GM19025 (cell line): ENCODE measurements at regions not wholly inside any gene's neighbourhood (a gene's known extent, or its start where the extent isn't known, plus 50 kb on each side); places are given as distances from the start of the nearest gene placed in this dataset.
A peak's percentile ranks its signal among the peaks of the same experiment; 100 is the strongest.

Experiments used
- ATAC-seq: cut with Tn5 transposase; IDR thresholded peaks from one replicate; pipeline ENCODE4 v1.9.1; 2021; ENCODE audit warnings: mild to moderate bottlenecking, low read depth, moderate library complexity; ENCODE audit not compliant: unreplicated experiment

- no peak for ATAC-seq
These were observed 56.5 kb downstream of the CT47B1 start for GRCh38 chrX:120819126-120819525.

GRCh38 chrX:120813982-120814381, 61.7 kb downstream of the CT47B1 start:
- no peak for ATAC-seq

- ATAC-seq = no peak
These were observed 74.2 kb downstream of the CT47B1 start for GRCh38 chrX:120801426-120801825.

- no peak for ATAC-seq
These were observed 78.3 kb downstream of the CT47B1 start for GRCh38 chrX:120797188-120797851.

- ATAC-seq = no peak
These were observed 80.4 kb downstream of the CT47B1 start for GRCh38 chrX:120795301-120795700.

GRCh38 chrX:120794525-120794975, 81.1 kb downstream of the CT47B1 start:
- ATAC-seq = no peak

GRCh38 chrX:120793098-120793497, 82.6 kb downstream of the CT47B1 start:
- ATAC-seq = no peak

- ATAC-seq = no peak
These were observed 84.5 kb downstream of the CT47B1 start for GRCh38 chrX:120791013-120791643.

GRCh38 chrX:120790552-120790951, 85.1 kb downstream of the CT47B1 start:
- no peak for ATAC-seq

- no peak for ATAC-seq
These were observed 85.5 kb downstream of the CT47B1 start for GRCh38 chrX:120790118-120790517.

GRCh38 chrX:120781403-120781802, 94.3 kb downstream of the CT47B1 start:
- no peak for ATAC-seq

GRCh38 chrX:120775959-120776358, 99.7 kb downstream of the CT47B1 start:
- ATAC-seq = no peak

GRCh38 chrX:120774606-120775005, 101.1 kb downstream of the CT47B1 start:
- ATAC-seq = no peak

GRCh38 chrX:120773801-120774200, 101.9 kb downstream of the CT47B1 start:
- ATAC-seq = no peak

GRCh38 chrX:120769576-120770341, 105.9 kb downstream of the CT47B1 start:
- no peak for ATAC-seq

GRCh38 chrX:120768681-120769080, 107.0 kb downstream of the CT47B1 start:
- ATAC-seq = no peak

- ATAC-seq = no peak
These were observed 107.4 kb downstream of the CT47B1 start for GRCh38 chrX:120768254-120768653.

- no peak for ATAC-seq
These were observed 112.4 kb downstream of the CT47B1 start for GRCh38 chrX:120763269-120763668.

GRCh38 chrX:120761810-120762209, 113.9 kb downstream of the CT47B1 start:
- no peak for ATAC-seq

GRCh38 chrX:120759685-120760084, 116.0 kb downstream of the CT47B1 start:
- no peak for ATAC-seq

GRCh38 chrX:120755066-120755846, 120.4 kb downstream of the CT47B1 start:
- peak; percentile 70 for ATAC-seq
